ENCODE measurements at regions not wholly inside any gene's neighbourhood (a gene's known extent, or its start where the extent isn't known, plus 50 kb on each side); places are given as distances from the start of the nearest gene placed in this dataset.

- no peak for TF ChIP-seq EP300 (IDR thresholded peaks at IDR 0.05)
- TF ChIP-seq, protein P1, sequence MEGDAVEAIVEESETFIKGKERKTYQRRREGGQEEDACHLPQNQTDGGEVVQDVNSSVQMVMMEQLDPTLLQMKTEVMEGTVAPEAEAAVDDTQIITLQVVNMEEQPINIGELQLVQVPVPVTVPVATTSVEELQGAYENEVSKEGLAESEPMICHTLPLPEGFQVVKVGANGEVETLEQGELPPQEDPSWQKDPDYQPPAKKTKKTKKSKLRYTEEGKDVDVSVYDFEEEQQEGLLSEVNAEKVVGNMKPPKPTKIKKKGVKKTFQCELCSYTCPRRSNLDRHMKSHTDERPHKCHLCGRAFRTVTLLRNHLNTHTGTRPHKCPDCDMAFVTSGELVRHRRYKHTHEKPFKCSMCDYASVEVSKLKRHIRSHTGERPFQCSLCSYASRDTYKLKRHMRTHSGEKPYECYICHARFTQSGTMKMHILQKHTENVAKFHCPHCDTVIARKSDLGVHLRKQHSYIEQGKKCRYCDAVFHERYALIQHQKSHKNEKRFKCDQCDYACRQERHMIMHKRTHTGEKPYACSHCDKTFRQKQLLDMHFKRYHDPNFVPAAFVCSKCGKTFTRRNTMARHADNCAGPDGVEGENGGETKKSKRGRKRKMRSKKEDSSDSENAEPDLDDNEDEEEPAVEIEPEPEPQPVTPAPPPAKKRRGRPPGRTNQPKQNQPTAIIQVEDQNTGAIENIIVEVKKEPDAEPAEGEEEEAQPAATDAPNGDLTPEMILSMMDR (IDR thresholded peaks at IDR 0.05) = no peak
- TF ChIP-seq POLR2AphosphoS5 (IDR thresholded peaks at IDR 0.05) = no peak
- TF ChIP-seq POLR2A (IDR thresholded peaks at IDR 0.05) = no peak
Measured at GRCh38 chrX:20383477-20383876, 116.8 kb upstream of the RPS6KA3 start.

All from sigmoid colon (tissue), 4 donors.